ENCODE measurements at regions not wholly inside any gene's neighbourhood (a gene's known extent, or its start where the extent isn't known, plus 50 kb on each side); places are given as distances from the start of the nearest gene placed in this dataset.
A peak's percentile ranks its signal among the peaks of the same experiment; 100 is the strongest.

DNA sequence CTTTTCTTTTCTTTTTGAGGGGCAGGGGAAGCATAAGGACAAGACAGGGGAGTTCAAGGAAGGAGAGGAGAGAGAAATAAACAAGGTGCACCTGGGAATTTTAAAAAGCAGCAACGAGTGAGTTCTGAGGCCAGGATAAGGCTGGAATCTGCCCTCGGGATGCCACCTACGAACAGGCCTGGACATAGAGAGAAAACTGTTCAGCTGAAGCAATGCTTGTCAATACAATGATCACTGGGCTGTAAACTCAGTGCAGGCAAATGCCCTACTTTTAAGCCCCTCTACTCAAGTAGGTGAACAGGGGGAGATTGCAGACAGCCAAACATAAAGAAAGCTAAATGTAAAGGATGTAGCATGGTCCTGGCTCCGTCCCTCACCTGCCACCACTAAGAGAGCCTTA, 330.5 kb downstream of the ETAA1 start:
- Histone ChIP-seq H3K27me3 (no peaks in the 10 kb centered on the region), H3K9me3 (no peaks in the 10 kb centered on the region), H3K4me1 (no peaks in the 10 kb centered on the region), H3K4me3 (no peak overlapping the region), H3K27ac (no peak overlapping the region), H3K36me3 (no peaks in the 10 kb centered on the region)
- no peak for DNase-seq
- TF ChIP-seq, protein P1, sequence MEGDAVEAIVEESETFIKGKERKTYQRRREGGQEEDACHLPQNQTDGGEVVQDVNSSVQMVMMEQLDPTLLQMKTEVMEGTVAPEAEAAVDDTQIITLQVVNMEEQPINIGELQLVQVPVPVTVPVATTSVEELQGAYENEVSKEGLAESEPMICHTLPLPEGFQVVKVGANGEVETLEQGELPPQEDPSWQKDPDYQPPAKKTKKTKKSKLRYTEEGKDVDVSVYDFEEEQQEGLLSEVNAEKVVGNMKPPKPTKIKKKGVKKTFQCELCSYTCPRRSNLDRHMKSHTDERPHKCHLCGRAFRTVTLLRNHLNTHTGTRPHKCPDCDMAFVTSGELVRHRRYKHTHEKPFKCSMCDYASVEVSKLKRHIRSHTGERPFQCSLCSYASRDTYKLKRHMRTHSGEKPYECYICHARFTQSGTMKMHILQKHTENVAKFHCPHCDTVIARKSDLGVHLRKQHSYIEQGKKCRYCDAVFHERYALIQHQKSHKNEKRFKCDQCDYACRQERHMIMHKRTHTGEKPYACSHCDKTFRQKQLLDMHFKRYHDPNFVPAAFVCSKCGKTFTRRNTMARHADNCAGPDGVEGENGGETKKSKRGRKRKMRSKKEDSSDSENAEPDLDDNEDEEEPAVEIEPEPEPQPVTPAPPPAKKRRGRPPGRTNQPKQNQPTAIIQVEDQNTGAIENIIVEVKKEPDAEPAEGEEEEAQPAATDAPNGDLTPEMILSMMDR (IDR thresholded peaks at IDR 0.05) = no peak
- no peak for TF ChIP-seq POLR2A (IDR thresholded peaks at IDR 0.05)

DNA sequence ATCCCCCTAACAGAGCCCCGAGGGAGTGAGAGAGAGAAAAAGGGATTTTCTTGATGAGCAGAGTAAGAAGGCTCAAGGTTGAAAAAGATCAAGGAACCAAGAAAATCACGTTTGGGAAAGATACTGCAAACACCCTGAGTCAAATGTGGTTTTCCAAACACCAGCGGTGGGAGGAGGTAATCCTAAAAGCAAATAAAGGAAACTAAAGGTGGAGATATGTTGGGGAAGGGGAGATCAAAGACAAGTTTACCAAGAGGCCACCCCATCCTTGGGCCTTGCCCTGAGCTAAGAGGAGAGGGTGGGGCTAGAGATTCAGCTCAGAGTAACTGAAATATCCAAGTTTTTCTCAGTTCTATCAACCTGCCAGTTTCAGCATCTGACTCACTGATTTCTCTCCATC, 332.3 kb downstream of the ETAA1 start:
- TF ChIP-seq, protein P1 (IDR thresholded peaks at IDR 0.05) = no peak
- no peak for TF ChIP-seq POLR2A (IDR thresholded peaks at IDR 0.05)
- H3K36me3 ChIP-seq = no peaks in the 10 kb centered on the region
- H3K4me3 ChIP-seq = no peak overlapping the region
- H3K27me3 ChIP-seq = no peaks in the 10 kb centered on the region
- H3K9me3 ChIP-seq = no peaks in the 10 kb centered on the region
- H3K4me1 ChIP-seq = no peaks in the 10 kb centered on the region
- H3K27ac ChIP-seq = no peak overlapping the region
- DNase-seq = no peak

DNA sequence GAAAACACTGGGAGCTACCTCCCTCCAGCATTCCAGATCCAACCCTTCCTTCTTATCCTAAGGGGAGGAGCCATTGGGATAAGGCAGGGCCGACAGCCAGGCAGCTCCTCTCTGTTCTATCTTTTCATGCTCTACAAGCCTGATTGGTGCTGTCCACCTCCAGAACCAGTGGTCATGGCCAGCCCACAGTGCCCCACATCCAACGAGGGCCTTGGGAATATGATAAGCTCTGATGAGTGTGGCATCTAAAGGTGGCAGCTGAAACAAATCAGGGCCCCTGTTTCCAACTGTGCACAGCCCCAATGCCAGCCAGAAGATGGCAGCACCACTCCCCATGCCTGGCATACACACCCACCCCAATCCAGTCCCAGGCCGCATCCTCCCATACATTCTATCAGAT, 329.3 kb downstream of the C1D start:
- Histone ChIP-seq H3K9me3 (no peaks in the 10 kb centered on the region), H3K4me1 (no peaks in the 10 kb centered on the region), H3K36me3 (no peaks in the 10 kb centered on the region), H3K27me3 (no peaks in the 10 kb centered on the region), H3K4me3 (no peak overlapping the region), H3K27ac (no peak overlapping the region)
- TF ChIP-seq, protein P1 (IDR thresholded peaks at IDR 0.05) = peak in 2 of 6 experiments; percentile 14 to 26
- no peak for TF ChIP-seq POLR2A (IDR thresholded peaks at IDR 0.05)
- DNase-seq = no peak

DNA sequence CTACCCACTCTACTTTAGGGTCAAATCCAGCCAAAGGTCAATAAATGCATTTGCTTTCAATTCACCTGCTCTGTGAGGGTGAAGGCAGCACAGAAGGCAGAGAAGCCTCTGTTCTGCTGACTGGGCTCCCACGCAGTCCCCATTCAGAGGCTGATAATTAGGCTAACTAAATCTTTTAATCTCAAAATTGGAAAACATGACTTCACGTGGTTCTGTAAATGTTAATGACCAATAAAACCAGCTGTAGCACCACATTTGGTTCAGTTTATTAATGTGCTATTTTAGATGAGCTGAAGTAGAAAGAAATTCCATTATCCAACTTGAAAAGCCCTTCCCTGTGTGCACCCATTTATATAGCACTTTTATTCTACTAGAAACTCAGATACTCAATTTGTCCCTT, 310.6 kb downstream of the C1D start:
- no peak for TF ChIP-seq POLR2A (IDR thresholded peaks at IDR 0.05)
- TF ChIP-seq, protein P1 (IDR thresholded peaks at IDR 0.05) = no peak
- Histone ChIP-seq H3K9me3 (no peaks in the 10 kb centered on the region), H3K27ac (no peak overlapping the region), H3K4me1 (no peaks in the 10 kb centered on the region), H3K27me3 (no peaks in the 10 kb centered on the region), H3K4me3 (no peak overlapping the region), H3K36me3 (no peaks in the 10 kb centered on the region)
- no peak for DNase-seq

DNA sequence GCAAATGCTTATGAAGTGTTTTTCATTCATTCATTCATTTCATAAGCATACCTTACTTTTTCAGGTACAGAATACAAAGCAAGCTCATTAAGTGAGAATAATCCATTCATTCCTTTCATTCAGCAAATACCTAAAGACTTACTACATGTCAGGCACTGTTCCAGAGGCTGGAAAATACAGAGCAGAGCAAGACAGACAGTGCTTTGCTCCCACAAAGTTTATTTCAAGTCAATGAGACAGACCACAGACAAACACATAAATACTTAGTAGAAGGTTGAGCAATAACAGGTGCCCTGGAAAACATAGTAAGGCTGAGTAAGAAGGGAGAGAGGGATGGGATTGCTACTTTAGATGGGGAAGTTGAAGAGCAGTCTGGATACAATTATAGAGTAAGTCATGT, 309.8 kb downstream of the C1D start:
- DNase-seq = no peak
- Histone ChIP-seq H3K4me1 (no peaks in the 10 kb centered on the region), H3K9me3 (no peaks in the 10 kb centered on the region), H3K27me3 (no peaks in the 10 kb centered on the region), H3K4me3 (no peak overlapping the region), H3K27ac (no peak overlapping the region), H3K36me3 (no peaks in the 10 kb centered on the region)
- TF ChIP-seq, protein P1 (IDR thresholded peaks at IDR 0.05) = no peak
- TF ChIP-seq POLR2A (IDR thresholded peaks at IDR 0.05) = no peak
